Liver (tissue), 3 donors: ENCODE measurements at regions not wholly inside any gene's neighbourhood (a gene's known extent, or its start where the extent isn't known, plus 50 kb on each side); places are given as distances from the start of the nearest gene placed in this dataset.

Experiments used
- EGR1 ChIP-seq, 2 donors: IDR thresholded peaks; 2 replicates each; pipeline ENCODE4 v1.6.1; 2016 to 2018; ENCODE audit warnings: antibody characterized with exemption in 2 of 2, low read depth in 2 of 2
- FOXA1 ChIP-seq: IDR thresholded peaks from 2 replicates; pipeline ENCODE4 v1.6.1; 2016; ENCODE audit warnings: antibody characterized with exemption
- HNF4A ChIP-seq, 2 donors: conservative IDR thresholded peaks; 2 replicates each; pipeline ENCODE4 v1.6.1; 2016; ENCODE audit warnings: antibody characterized with exemption in 2 of 2, mild to moderate bottlenecking in 2 of 2
- JUND ChIP-seq, 2 donors: IDR thresholded peaks; 2 replicates each; pipeline ENCODE4 v1.6.1; 2016; ENCODE audit warnings: antibody characterized with exemption in 2 of 2
- NR2F2 ChIP-seq: IDR thresholded peaks from 2 replicates; pipeline ENCODE4 v1.6.1; 2016; ENCODE audit warnings: antibody characterized with exemption
- REST ChIP-seq: IDR thresholded peaks from 2 replicates; pipeline ENCODE4 v1.6.1; 2016; ENCODE audit warnings: antibody characterized with exemption, mild to moderate bottlenecking
- SP1 ChIP-seq: IDR thresholded peaks from 2 replicates; pipeline ENCODE4 v1.6.1; 2018; ENCODE audit warnings: antibody characterized with exemption, mild to moderate bottlenecking
- TAF1 ChIP-seq: conservative IDR thresholded peaks from 2 replicates; pipeline ENCODE4 v1.6.1; 2016; ENCODE audit warnings: antibody characterized with exemption, mild to moderate bottlenecking
- YY1 ChIP-seq: IDR thresholded peaks from 2 replicates; pipeline ENCODE4 v1.6.1; 2016; ENCODE audit warnings: antibody characterized with exemption, mild to moderate bottlenecking
- ZBTB33 ChIP-seq: IDR thresholded peaks from 2 replicates; pipeline ENCODE4 v1.6.1; 2016; ENCODE audit warnings: antibody characterized with exemption
- TF ChIP-seq, protein P1 (sequence below): fragments of 150-350 bp; IDR thresholded peaks from 2 replicates; pipeline ENCODE4 v1.5.1; 2017; ENCODE audit warnings: improper control_type of control experiment, low read depth, low read length; ENCODE audit not compliant: missing input control
- TF ChIP-seq, protein P2 (sequence below): IDR thresholded peaks from 2 replicates; pipeline ENCODE4 v1.6.1; 2016; ENCODE audit warnings: antibody characterized with exemption
- donor health status: healthy.
- donor health status: healthy.

GRCh38 chr2:57899898-57900297 is 146.7 kb upstream of the VRK2 start:
- TF ChIP-seq, protein P1, sequence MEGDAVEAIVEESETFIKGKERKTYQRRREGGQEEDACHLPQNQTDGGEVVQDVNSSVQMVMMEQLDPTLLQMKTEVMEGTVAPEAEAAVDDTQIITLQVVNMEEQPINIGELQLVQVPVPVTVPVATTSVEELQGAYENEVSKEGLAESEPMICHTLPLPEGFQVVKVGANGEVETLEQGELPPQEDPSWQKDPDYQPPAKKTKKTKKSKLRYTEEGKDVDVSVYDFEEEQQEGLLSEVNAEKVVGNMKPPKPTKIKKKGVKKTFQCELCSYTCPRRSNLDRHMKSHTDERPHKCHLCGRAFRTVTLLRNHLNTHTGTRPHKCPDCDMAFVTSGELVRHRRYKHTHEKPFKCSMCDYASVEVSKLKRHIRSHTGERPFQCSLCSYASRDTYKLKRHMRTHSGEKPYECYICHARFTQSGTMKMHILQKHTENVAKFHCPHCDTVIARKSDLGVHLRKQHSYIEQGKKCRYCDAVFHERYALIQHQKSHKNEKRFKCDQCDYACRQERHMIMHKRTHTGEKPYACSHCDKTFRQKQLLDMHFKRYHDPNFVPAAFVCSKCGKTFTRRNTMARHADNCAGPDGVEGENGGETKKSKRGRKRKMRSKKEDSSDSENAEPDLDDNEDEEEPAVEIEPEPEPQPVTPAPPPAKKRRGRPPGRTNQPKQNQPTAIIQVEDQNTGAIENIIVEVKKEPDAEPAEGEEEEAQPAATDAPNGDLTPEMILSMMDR: no peak
- TF ChIP-seq NR2F2: no peak
- TF ChIP-seq REST: no peak
- TF ChIP-seq, protein P2, sequence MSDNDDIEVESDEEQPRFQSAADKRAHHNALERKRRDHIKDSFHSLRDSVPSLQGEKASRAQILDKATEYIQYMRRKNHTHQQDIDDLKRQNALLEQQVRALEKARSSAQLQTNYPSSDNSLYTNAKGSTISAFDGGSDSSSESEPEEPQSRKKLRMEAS: no peak
- no peak for TF ChIP-seq JUND (IDR thresholded peaks at IDR 0.05)
- no peak for TF ChIP-seq SP1
- TF ChIP-seq TAF1: no peak
- no peak for TF ChIP-seq ZBTB33
- TF ChIP-seq HNF4A (conservative IDR thresholded peaks at IDR 0.05): no peak
- TF ChIP-seq FOXA1: no peak
- no peak for TF ChIP-seq YY1
- TF ChIP-seq EGR1 (IDR thresholded peaks at IDR 0.05; ENCODE audit: low read depth in 2 of 2): no peak
